IgD-negative memory B cell (primary cell): ENCODE measurements at regions not wholly inside any gene's neighbourhood (a gene's known extent, or its start where the extent isn't known, plus 50 kb on each side); places are given as distances from the start of the nearest gene placed in this dataset.

ENCODE experiments used
- H3K27ac Mint-ChIP-seq, 3 donors: one replicate each; pipeline ENCODE4 v1.8.0; 2020 to 2022; ENCODE audit warnings: mild to moderate bottlenecking in 3 of 3, mixed read lengths in 3 of 3, moderate library complexity in 1 of 3
- H3K27me3 Mint-ChIP-seq: one replicate; pipeline ENCODE4 v1.8.0; 2021; ENCODE audit warnings: mixed read lengths
- H3K36me3 Mint-ChIP-seq: one replicate; pipeline ENCODE4 v1.8.0; 2020; ENCODE audit warnings: mild to moderate bottlenecking, mixed read lengths
- H3K4me1 Mint-ChIP-seq, 3 donors: one replicate each; pipeline ENCODE4 v1.8.0; 2020 to 2022; ENCODE audit warnings: mixed read lengths in 3 of 3, mild to moderate bottlenecking in 1 of 3
- H3K4me3 Mint-ChIP-seq, 4 donors: one replicate each; pipeline ENCODE4 v1.8.0; 2020 to 2022; ENCODE audit warnings: mild to moderate bottlenecking in 4 of 4, mixed read lengths in 4 of 4, moderate library complexity in 3 of 4
- H3K9me3 Mint-ChIP-seq, 3 donors: one replicate each; pipeline ENCODE4 v1.8.0; 2020 to 2021; ENCODE audit warnings: mixed read lengths in 3 of 3, mild to moderate bottlenecking in 1 of 3

GRCh38 chr5:58262226-58262625 is 197.7 kb downstream of the PLK2 start:
- no peaks in the 10 kb centered on the region for H3K4me1 Mint-ChIP-seq
- no peak overlapping the region for H3K4me3 Mint-ChIP-seq
- no peaks in the 10 kb centered on the region for H3K36me3 Mint-ChIP-seq
- no peak overlapping the region for H3K27ac Mint-ChIP-seq
- peaks cover 3% of the 10 kb centered on the region for H3K27me3 Mint-ChIP-seq
- no peaks in the 10 kb centered on the region for H3K9me3 Mint-ChIP-seq

GRCh38 chr5:58261605-58262004 is 198.3 kb downstream of the PLK2 start:
- H3K9me3 Mint-ChIP-seq, result no peaks in the 10 kb centered on the region
- H3K36me3 Mint-ChIP-seq, result no peaks in the 10 kb centered on the region
- peaks cover 3% of the 10 kb centered on the region for H3K27me3 Mint-ChIP-seq
- no peak overlapping the region for H3K27ac Mint-ChIP-seq
- no peak overlapping the region for H3K4me3 Mint-ChIP-seq
- H3K4me1 Mint-ChIP-seq, result no peaks in the 10 kb centered on the region

- H3K4me3 Mint-ChIP-seq, result no peak overlapping the region
- H3K27me3 Mint-ChIP-seq, result peaks cover 3% of the 10 kb centered on the region
- H3K27ac Mint-ChIP-seq, result no peak overlapping the region
- no peaks in the 10 kb centered on the region for H3K4me1 Mint-ChIP-seq
- H3K36me3 Mint-ChIP-seq, result no peaks in the 10 kb centered on the region
- H3K9me3 Mint-ChIP-seq, result no peaks in the 10 kb centered on the region
Measured at GRCh38 chr5:58260243-58260642, 199.6 kb downstream of the PLK2 start.

- H3K4me1 Mint-ChIP-seq, result no peaks in the 10 kb centered on the region
- H3K27ac Mint-ChIP-seq, result no peak overlapping the region
- H3K9me3 Mint-ChIP-seq, result no peaks in the 10 kb centered on the region
- H3K27me3 Mint-ChIP-seq, result peaks cover 5% of the 10 kb centered on the region
- H3K4me3 Mint-ChIP-seq, result no peak overlapping the region
- H3K36me3 Mint-ChIP-seq, result no peaks in the 10 kb centered on the region
Measured at GRCh38 chr5:58259685-58260152, 200.2 kb downstream of the PLK2 start.

GRCh38 chr5:58258984-58259684 is 200.8 kb downstream of the PLK2 start:
- Mint-ChIP-seq H3K4me3 (no peak overlapping the region), H3K27me3 (peaks cover 7% of the 10 kb centered on the region), H3K36me3 (no peaks in the 10 kb centered on the region), H3K4me1 (no peaks in the 10 kb centered on the region), H3K27ac (no peak overlapping the region), H3K9me3 (no peaks in the 10 kb centered on the region)

GRCh38 chr5:58255970-58256369 is 203.9 kb downstream of the PLK2 start:
- no peak overlapping the region for H3K27ac Mint-ChIP-seq
- no peaks in the 10 kb centered on the region for H3K36me3 Mint-ChIP-seq
- no peaks in the 10 kb centered on the region for H3K4me1 Mint-ChIP-seq
- no peak overlapping the region for H3K4me3 Mint-ChIP-seq
- H3K27me3 Mint-ChIP-seq, result peaks cover 9% of the 10 kb centered on the region
- H3K9me3 Mint-ChIP-seq, result no peaks in the 10 kb centered on the region

GRCh38 chr5:58255386-58255785 is 204.5 kb downstream of the PLK2 start:
- Mint-ChIP-seq H3K9me3 (peaks cover 0 to 2% (median 0%) of the 10 kb centered on the region in 3 donors), H3K36me3 (no peaks in the 10 kb centered on the region), H3K4me1 (no peaks in the 10 kb centered on the region), H3K27ac (no peak overlapping the region), H3K27me3 (peaks cover 11% of the 10 kb centered on the region), H3K4me3 (no peak overlapping the region)

GRCh38 chr5:58248221-58248620 is 211.7 kb downstream of the PLK2 start:
- no peak overlapping the region for H3K4me3 Mint-ChIP-seq

GRCh38 chr5:58246461-58246944 is 213.4 kb downstream of the PLK2 start:
- Mint-ChIP-seq H3K9me3 (peaks cover 0 to 2% (median 2%) of the 10 kb centered on the region in 3 donors), H3K4me3 (no peak overlapping the region), H3K36me3 (no peaks in the 10 kb centered on the region), H3K27ac (no peak overlapping the region), H3K27me3 (peaks cover 9% of the 10 kb centered on the region), H3K4me1 (no peaks in the 10 kb centered on the region)

More at GRCh38 chr5:58248221-58248620, 211.7 kb downstream of the PLK2 start:
- H3K9me3 Mint-ChIP-seq, result peaks cover 0 to 2% (median 0%) of the 10 kb centered on the region in 3 donors
- H3K4me1 Mint-ChIP-seq, result no peaks in the 10 kb centered on the region
- no peaks in the 10 kb centered on the region for H3K36me3 Mint-ChIP-seq
- no peak overlapping the region for H3K27ac Mint-ChIP-seq
- H3K27me3 Mint-ChIP-seq, result peaks cover 9% of the 10 kb centered on the region

- no peaks in the 10 kb centered on the region for H3K4me1 Mint-ChIP-seq
Measured at GRCh38 chr5:58245476-58245840, 214.4 kb downstream of the PLK2 start.

GRCh38 chr5:58244819-58245475 is 214.9 kb downstream of the PLK2 start:
- H3K4me3 Mint-ChIP-seq, result no peak overlapping the region
- no peak overlapping the region for H3K27ac Mint-ChIP-seq
- H3K36me3 Mint-ChIP-seq, result no peaks in the 10 kb centered on the region
- H3K9me3 Mint-ChIP-seq, result peaks cover 0 to 2% (median 0%) of the 10 kb centered on the region in 3 donors
- H3K27me3 Mint-ChIP-seq, result peaks cover 5% of the 10 kb centered on the region
- H3K4me1 Mint-ChIP-seq, result no peaks in the 10 kb centered on the region

More at GRCh38 chr5:58245476-58245840, 214.4 kb downstream of the PLK2 start:
- no peak overlapping the region for H3K27ac Mint-ChIP-seq
- peaks cover 5% of the 10 kb centered on the region for H3K27me3 Mint-ChIP-seq
- H3K36me3 Mint-ChIP-seq, result no peaks in the 10 kb centered on the region
- peaks cover 0 to 2% (median 0%) of the 10 kb centered on the region in 3 donors for H3K9me3 Mint-ChIP-seq
- H3K4me3 Mint-ChIP-seq, result no peak overlapping the region

GRCh38 chr5:58241389-58241788 is 218.5 kb downstream of the PLK2 start:
- H3K27me3 Mint-ChIP-seq, result no peaks in the 10 kb centered on the region
- no peaks in the 10 kb centered on the region for H3K36me3 Mint-ChIP-seq
- peaks cover 0 to 2% (median 0%) of the 10 kb centered on the region in 3 donors for H3K9me3 Mint-ChIP-seq
- H3K27ac Mint-ChIP-seq, result no peak overlapping the region
- H3K4me3 Mint-ChIP-seq, result no peak overlapping the region
- H3K4me1 Mint-ChIP-seq, result no peaks in the 10 kb centered on the region

GRCh38 chr5:58240322-58240721 is 219.6 kb downstream of the PLK2 start:
- no peaks in the 10 kb centered on the region for H3K36me3 Mint-ChIP-seq

GRCh38 chr5:58239731-58240130 is 220.2 kb downstream of the PLK2 start:
- Mint-ChIP-seq H3K4me1 (no peaks in the 10 kb centered on the region), H3K36me3 (no peaks in the 10 kb centered on the region), H3K27ac (no peak overlapping the region), H3K9me3 (peaks cover 0 to 2% (median 0%) of the 10 kb centered on the region in 3 donors), H3K4me3 (no peak overlapping the region), H3K27me3 (no peaks in the 10 kb centered on the region)

More at GRCh38 chr5:58240322-58240721, 219.6 kb downstream of the PLK2 start:
- Mint-ChIP-seq H3K4me1 (no peaks in the 10 kb centered on the region), H3K27me3 (no peaks in the 10 kb centered on the region), H3K4me3 (no peak overlapping the region), H3K9me3 (peaks cover 0 to 2% (median 0%) of the 10 kb centered on the region in 3 donors), H3K27ac (no peak overlapping the region)

- H3K9me3 Mint-ChIP-seq, result peaks cover 0 to 2% (median 0%) of the 10 kb centered on the region in 3 donors
- no peaks in the 10 kb centered on the region for H3K36me3 Mint-ChIP-seq
- no peaks in the 10 kb centered on the region for H3K4me1 Mint-ChIP-seq
- H3K27ac Mint-ChIP-seq, result no peak overlapping the region
- no peaks in the 10 kb centered on the region for H3K27me3 Mint-ChIP-seq
- no peak overlapping the region for H3K4me3 Mint-ChIP-seq
Measured at GRCh38 chr5:58239045-58239444, 220.8 kb downstream of the PLK2 start.

GRCh38 chr5:58236498-58236897 is 223.4 kb downstream of the PLK2 start:
- Mint-ChIP-seq H3K36me3 (no peaks in the 10 kb centered on the region), H3K4me1 (no peaks in the 10 kb centered on the region), H3K27me3 (no peaks in the 10 kb centered on the region), H3K4me3 (no peak overlapping the region), H3K27ac (no peak overlapping the region), H3K9me3 (no peaks in the 10 kb centered on the region)
